ENCODE measurements at regions not wholly inside any gene's neighbourhood (a gene's known extent, or its start where the extent isn't known, plus 50 kb on each side); places are given as distances from the start of the nearest gene placed in this dataset.

DNA sequence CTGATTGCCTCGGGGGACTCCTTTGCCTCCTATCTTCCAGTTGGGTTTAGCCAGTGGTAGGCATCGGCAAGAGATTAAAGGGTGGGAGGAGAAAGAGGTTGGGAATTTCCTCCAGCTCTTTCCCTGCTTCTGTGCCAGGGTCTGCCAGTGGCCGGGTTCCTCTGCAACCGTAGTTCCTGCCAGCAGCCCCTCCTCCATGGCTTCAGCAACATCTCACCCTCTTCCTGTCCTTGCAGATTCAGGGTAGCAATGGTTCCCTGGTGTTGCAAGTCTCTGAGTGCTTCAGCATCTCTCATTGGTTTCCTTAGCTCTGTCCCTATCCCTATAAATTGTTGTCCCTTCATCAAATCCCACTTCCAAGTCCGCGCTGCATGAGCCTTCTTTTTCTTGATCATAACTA lies 223.1 kb upstream of the JUN start:
- Mint-ChIP-seq H3K9me3 (ENCODE audit: low read depth, unreplicated experiment) (no peaks in the 10 kb centered on the region), H3K27me3 (ENCODE audit: unreplicated experiment) (no peaks in the 10 kb centered on the region), H3K27ac (ENCODE audit: unreplicated experiment) (no peak overlapping the region), H3K36me3 (ENCODE audit: insufficient read depth, unreplicated experiment) (no peaks in the 10 kb centered on the region), H3K4me1 (ENCODE audit: low read depth, unreplicated experiment) (no peaks in the 10 kb centered on the region), H3K4me3 (ENCODE audit: low read depth, unreplicated experiment) (no peak overlapping the region)
- TF ChIP-seq CTCF (IDR thresholded peaks at IDR 0.05; ENCODE audit: unreplicated experiment), result no peak
- BruUV-seq (replicated peaks), result no TSS peak
- CTCF ChIA-PET, result interaction anchor here (0.6 kb wide), 1 partner anchor 234 kb away, joined by 3 read pairs; no protein-coding TSS in a partner anchor
- no peak for DNase-seq
- intact Hi-C loops (cut with micrococcal nuclease; ENCODE audit: unreplicated experiment), result no loop called here

GRCh38 chr1:59007429-59007819 lies 223.6 kb upstream of the JUN start:
- no peaks in the 10 kb centered on the region for H3K9me3 Mint-ChIP-seq (ENCODE audit: low read depth, unreplicated experiment)
- CTCF ChIA-PET, result no interaction called here
- no peak for DNase-seq
- H3K36me3 Mint-ChIP-seq (ENCODE audit: insufficient read depth, unreplicated experiment), result no peaks in the 10 kb centered on the region
- H3K27ac Mint-ChIP-seq (ENCODE audit: unreplicated experiment), result no peak overlapping the region
- TF ChIP-seq CTCF (IDR thresholded peaks at IDR 0.05; ENCODE audit: unreplicated experiment), result no peak
- no peaks in the 10 kb centered on the region for H3K4me1 Mint-ChIP-seq (ENCODE audit: low read depth, unreplicated experiment)
- no peaks in the 10 kb centered on the region for H3K27me3 Mint-ChIP-seq (ENCODE audit: unreplicated experiment)
- no peak overlapping the region for H3K4me3 Mint-ChIP-seq (ENCODE audit: low read depth, unreplicated experiment)
- intact Hi-C loops (cut with micrococcal nuclease; ENCODE audit: unreplicated experiment), result no loop called here
- BruUV-seq (replicated peaks), result no TSS peak

DNA sequence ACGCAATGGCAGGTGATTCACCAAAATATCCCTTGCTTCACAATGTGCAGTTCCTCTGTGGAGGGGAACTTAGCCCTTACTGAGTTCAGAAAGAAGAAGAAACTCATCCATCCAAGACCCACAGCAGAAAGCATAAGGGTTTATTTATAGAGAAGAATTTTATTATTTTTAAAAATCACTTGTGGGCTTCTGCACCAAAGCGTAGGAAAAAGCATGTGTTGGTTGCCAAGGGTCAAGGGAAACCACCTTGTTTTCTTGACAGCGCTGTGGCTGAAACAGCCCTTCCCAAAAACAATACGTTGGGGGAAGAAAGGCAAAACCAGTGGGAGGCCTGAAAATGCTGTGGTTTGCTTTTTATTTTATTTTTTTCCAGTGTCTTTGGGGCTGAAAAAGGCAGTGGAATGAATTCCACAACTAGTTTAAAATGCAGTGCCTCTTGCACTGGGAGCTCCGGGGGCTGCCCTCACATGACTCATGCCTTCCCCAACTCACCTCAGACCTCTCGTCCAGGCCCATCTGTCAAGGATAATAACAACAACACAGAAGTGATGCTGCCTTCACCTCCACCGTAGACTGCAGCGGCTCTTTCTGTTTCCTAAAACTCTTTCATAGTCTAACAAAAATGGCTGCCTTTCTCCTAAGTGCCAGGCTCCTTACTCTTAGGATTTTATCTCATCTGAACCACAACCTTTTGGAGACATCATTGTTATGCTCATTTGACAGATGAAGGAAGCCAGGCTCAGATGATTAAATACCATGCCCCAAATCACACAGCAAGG lies 224.2 kb upstream of the JUN start:
- Mint-ChIP-seq H3K36me3 (ENCODE audit: insufficient read depth, unreplicated experiment) (no peaks in the 10 kb centered on the region), H3K27ac (ENCODE audit: unreplicated experiment) (no peak overlapping the region), H3K4me1 (ENCODE audit: low read depth, unreplicated experiment) (no peaks in the 10 kb centered on the region), H3K4me3 (ENCODE audit: low read depth, unreplicated experiment) (no peak overlapping the region), H3K9me3 (ENCODE audit: low read depth, unreplicated experiment) (no peaks in the 10 kb centered on the region), H3K27me3 (ENCODE audit: unreplicated experiment) (no peaks in the 10 kb centered on the region)
- intact Hi-C loops (cut with micrococcal nuclease; ENCODE audit: unreplicated experiment), result no loop called here
- no peak for DNase-seq
- no peak for TF ChIP-seq CTCF (IDR thresholded peaks at IDR 0.05; ENCODE audit: unreplicated experiment)
- no TSS peak for BruUV-seq (replicated peaks)
- CTCF ChIA-PET, result no interaction called here

GRCh38 chr1:59008599-59009347 lies 224.9 kb upstream of the JUN start:
- BruUV-seq (replicated peaks), result no TSS peak
- no peaks in the 10 kb centered on the region for H3K27me3 Mint-ChIP-seq (ENCODE audit: unreplicated experiment)
- no peak overlapping the region for H3K4me3 Mint-ChIP-seq (ENCODE audit: low read depth, unreplicated experiment)
- no peak for DNase-seq
- no peaks in the 10 kb centered on the region for H3K9me3 Mint-ChIP-seq (ENCODE audit: low read depth, unreplicated experiment)
- H3K4me1 Mint-ChIP-seq (ENCODE audit: low read depth, unreplicated experiment), result no peaks in the 10 kb centered on the region
- TF ChIP-seq CTCF (IDR thresholded peaks at IDR 0.05; ENCODE audit: unreplicated experiment), result no peak
- CTCF ChIA-PET, result no interaction called here
- no peak overlapping the region for H3K27ac Mint-ChIP-seq (ENCODE audit: unreplicated experiment)
- intact Hi-C loops (cut with micrococcal nuclease; ENCODE audit: unreplicated experiment), result no loop called here
- no peaks in the 10 kb centered on the region for H3K36me3 Mint-ChIP-seq (ENCODE audit: insufficient read depth, unreplicated experiment)

Measured in Calu3 (cell line).